Heart left ventricle (tissue), 16 donors: ENCODE measurements at regions not wholly inside any gene's neighbourhood (a gene's known extent, or its start where the extent isn't known, plus 50 kb on each side); places are given as distances from the start of the nearest gene placed in this dataset.

Source experiments
- ATAC-seq, 4 donors: fragments of 200-7000 bp; cut with Tn5 transposase; one replicate each; pipeline ENCODE4 v1.9.1; 2020 to 2022; ENCODE audit warnings: moderate library complexity in 4 of 4, mild to moderate bottlenecking in 3 of 4, moderate number of reproducible peaks in 1 of 4
- DNase-seq, 5 donors: peaks; one replicate each; pipeline ENCODE4 v3.0.0-alpha.2; 2020
- H3K27ac ChIP-seq, 12 donors: fragments of 200-600 bp; sonication (generic) in 4 of 12; one replicate each; pipeline versions ENCODE4 v1.5.0 to v1.8.0; 2016 to 2022; ENCODE audit warnings: mild to moderate bottlenecking in 2 of 12
- H3K27me3 ChIP-seq, 9 donors: fragments of 200-600 bp; sonication (generic) in 2 of 9; one replicate each; pipeline versions ENCODE4 v1.5.1 to v1.8.0; 2016 to 2022; ENCODE audit warnings: mild to moderate bottlenecking in 3 of 9
- H3K36me3 ChIP-seq, 9 donors: fragments of 200-600 bp; sonication (generic) in 2 of 9; one replicate each; pipeline versions ENCODE4 v1.5.0 to v1.8.0; 2018 to 2022; ENCODE audit warnings: mild to moderate bottlenecking in 2 of 9
- H3K4me1 ChIP-seq, 12 donors: fragments of 200-600 bp; sonication (generic) in 4 of 12; one replicate each; pipeline versions ENCODE4 v1.5.0 to v1.8.0; 2016 to 2022; ENCODE audit warnings: mild to moderate bottlenecking in 3 of 12
- H3K4me3 ChIP-seq, 12 donors: fragments of 200-600 bp; sonication (generic) in 4 of 12; one replicate each; pipeline versions ENCODE4 v1.5.0 to v1.8.0; 2017 to 2022; ENCODE audit warnings: mild to moderate bottlenecking in 9 of 12, moderate library complexity in 4 of 12
- H3K9me3 ChIP-seq, 12 donors: fragments of 200-600 bp; sonication (generic) in 4 of 12; one replicate each; pipeline versions ENCODE4 v1.5.0 to v1.8.0; 2016 to 2022; ENCODE audit warnings: mild to moderate bottlenecking in 1 of 12
- CTCF ChIP-seq, 12 donors: fragments of 200-600 bp; sonication (generic) in 4 of 12; IDR thresholded peaks; one replicate each; pipeline versions ENCODE4 v1.5.0 to v1.8.0; 2018 to 2022; ENCODE audit warnings: antibody characterized with exemption in 12 of 12, mild to moderate bottlenecking in 5 of 12
- POLR2A ChIP-seq, 2 donors: fragments of 450-650 bp; IDR thresholded peaks; one replicate each; pipeline ENCODE4 v1.6.1; 2017; ENCODE audit warnings: antibody characterized with exemption in 2 of 2, mild to moderate bottlenecking in 2 of 2, moderate library complexity in 2 of 2
- WGBS, 4 donors: extraction: QIAGEN DNeasy Blood & Tissue Kit in 2 of 4; methylation state at CpG; one replicate each; pipeline versions ENCODE4 v1.1.5 to v1.1.7; 2013 to 2018; 5-methylcytosine and 5-hydroxymethylcytosine counted together
- intact Hi-C, 10 donors: fragments of 100-400 bp; cut with DNase I; formaldehyde crosslinking; loops; one replicate each; pipeline versions ENCODE4 v1.11.1 to v1.14.2; 2022
- donor health status: ischemic (EF 13 %, LVEDD 7.1; RV severe dilation, severe dysfunction).
- donor health status: healthy with polysubstance abuse.
- donor health status: DM: no; HTN: yes; CAD: no.
- donor health status: DM: no; HTN: no; CAD: no.
- donor health status: ischemic (EF 25% LVEDD 6.9; RV normal size, moderate dysfunction).
- donor health status: ischemic (EF 25% LVEDD 5.7; RV mildly dilated, moderate dysfunction).
- donor health status: healthy.
- donor health status: DM: yes; HTN: yes; CAD: no.
- donor health status: ischemic (EF 35%, LVEDD 5.7; RV mildly dilated, moderate dysfunction).
- donor health status: nonischemic (EF 11% LVEDD 7.7; RV severe dilation, severe dysfunction).
- donor health status: DM: yes; HTN: yes; CAD: no.
- donor health status: PGD.
- donor health status: ischemic (EF 29% LVEDD 5.4; RV normal size, mild dysfunction).
- donor health status: nonischemic (EF 23%, LVEDD 6.1; RV moderate dilation, normal function).

GRCh38 chrX:121161501-121161933 is 114.1 kb downstream of the GLUD2 start:
- ATAC-seq: no peak
- 21 to 35% (median 31%) methylated on average over 4 of the region's 4 CpGs for WGBS, 4 donors
- intact Hi-C loops: no loop called here

GRCh38 chrX:121163443-121163842 is 116.0 kb downstream of the GLUD2 start:
- Histone ChIP-seq H3K36me3 (no peaks in the 10 kb centered on the region), H3K9me3 (no peaks in the 10 kb centered on the region), H3K27ac (no peak overlapping the region), H3K4me1 (peaks cover 0 to 6% (median 0%) of the 10 kb centered on the region in 12 donors), H3K4me3 (no peak overlapping the region), H3K27me3 (no peaks in the 10 kb centered on the region)
- ATAC-seq (no peak), DNase-seq (no peak)
- intact Hi-C loops: no loop called here
- no peak for TF ChIP-seq CTCF (IDR thresholded peaks at IDR 0.05)
- no peak for TF ChIP-seq POLR2A (IDR thresholded peaks at IDR 0.05)
- WGBS, 4 donors: 90 to 96% (median 93%) methylated on average over 6 of the region's 6 CpGs

More at GRCh38 chrX:121161501-121161933, 114.1 kb downstream of the GLUD2 start:
- no peak for DNase-seq
- H3K9me3 ChIP-seq: no peaks in the 10 kb centered on the region
- H3K27ac ChIP-seq: no peak overlapping the region
- TF ChIP-seq POLR2A (IDR thresholded peaks at IDR 0.05) (no peak), CTCF (IDR thresholded peaks at IDR 0.05) (no peak)
- H3K4me1 ChIP-seq: peaks cover 0 to 6% (median 0%) of the 10 kb centered on the region in 12 donors
- no peaks in the 10 kb centered on the region for H3K36me3 ChIP-seq
- no peaks in the 10 kb centered on the region for H3K27me3 ChIP-seq
- H3K4me3 ChIP-seq: no peak overlapping the region

GRCh38 chrX:121165930-121166359 is 118.5 kb downstream of the GLUD2 start:
- Histone ChIP-seq H3K4me3 (no peak overlapping the region), H3K9me3 (no peaks in the 10 kb centered on the region), H3K4me1 (peaks cover 0 to 6% (median 0%) of the 10 kb centered on the region in 12 donors), H3K36me3 (no peaks in the 10 kb centered on the region), H3K27me3 (no peaks in the 10 kb centered on the region), H3K27ac (no peak overlapping the region)
- intact Hi-C loops: no loop called here
- 48 to 72% (median 54%) methylated on average over 2 of the region's 2 CpGs for WGBS, 4 donors
- TF ChIP-seq POLR2A (IDR thresholded peaks at IDR 0.05) (no peak), CTCF (IDR thresholded peaks at IDR 0.05) (no peak)
- DNase-seq (no peak), ATAC-seq (no peak)

GRCh38 chrX:121169099-121170035 is 122.0 kb downstream of the GLUD2 start:
- ATAC-seq (no peak), DNase-seq (no peak)
- TF ChIP-seq POLR2A (IDR thresholded peaks at IDR 0.05): no peak
- TF ChIP-seq CTCF (IDR thresholded peaks at IDR 0.05): no peak
- 69 to 86% (median 79%) methylated on average over 2 of the region's 2 CpGs for WGBS, 4 donors
- Histone ChIP-seq H3K9me3 (no peaks in the 10 kb centered on the region), H3K27me3 (no peaks in the 10 kb centered on the region), H3K27ac (no peak overlapping the region), H3K4me1 (no peaks in the 10 kb centered on the region), H3K36me3 (no peaks in the 10 kb centered on the region), H3K4me3 (no peak overlapping the region)
- intact Hi-C loops: no loop called here
